Osteoblast (primary cell): ENCODE measurements at regions not wholly inside any gene's neighbourhood (a gene's known extent, or its start where the extent isn't known, plus 50 kb on each side); places are given as distances from the start of the nearest gene placed in this dataset.

Experiments used
- DNase-seq: peaks from one replicate; pipeline ENCODE4 v3.0.0; 2011; ENCODE audit warnings: low spot score, mixed read lengths; ENCODE audit not compliant: insufficient read length; ENCODE audit errors: missing footprints
- H2AFZ ChIP-seq: 2 replicates; pipeline ENCODE4 v1.6.0; 2011; ENCODE audit warnings: mild to moderate bottlenecking, low read length
- H3K27ac ChIP-seq: 2 replicates; pipeline ENCODE4 v1.5.1; 2011; ENCODE audit warnings: mild to moderate bottlenecking, low read depth, low read length, moderate library complexity
- H3K27me3 ChIP-seq: 2 replicates; pipeline ENCODE4 v1.6.0; 2012; ENCODE audit warnings: mild to moderate bottlenecking, control low read depth, inconsistent platforms, low read length, moderate library complexity; ENCODE audit not compliant: insufficient read depth
- H3K36me3 ChIP-seq: 2 replicates; pipeline ENCODE4 v1.5.1; 2011; ENCODE audit warnings: mild to moderate bottlenecking, low read length, control low read depth, moderate library complexity; ENCODE audit not compliant: insufficient read depth
- H3K4me1 ChIP-seq: 2 replicates; pipeline ENCODE4 v1.5.1; 2011; ENCODE audit warnings: mild to moderate bottlenecking, low read length, control low read depth, moderate library complexity; ENCODE audit not compliant: insufficient read depth
- H3K4me2 ChIP-seq: 2 replicates; pipeline ENCODE4 v1.6.0; 2011; ENCODE audit warnings: mild to moderate bottlenecking, low read length; ENCODE audit not compliant: insufficient read depth
- H3K4me3 ChIP-seq: fragments of 200-600 bp; sonication (generic); 3 replicates; pipeline ENCODE4 v1.5.1; 2012; ENCODE audit warnings: mild to moderate bottlenecking, low read length, inconsistent platforms; ENCODE audit not compliant: insufficient read depth
- H3K79me2 ChIP-seq: 2 replicates; pipeline ENCODE4 v1.6.0; 2012; ENCODE audit warnings: mild to moderate bottlenecking, low read length, control low read depth, inconsistent platforms; ENCODE audit not compliant: insufficient read depth
- H3K9me3 ChIP-seq: 2 replicates; pipeline ENCODE4 v1.5.1; 2011; ENCODE audit warnings: low read depth, low read length, control low read depth
- H4K20me1 ChIP-seq: 2 replicates; pipeline ENCODE4 v1.6.0; 2012; ENCODE audit warnings: mild to moderate bottlenecking, low read length, control low read depth; ENCODE audit not compliant: insufficient read depth
- CTCF ChIP-seq: IDR thresholded peaks from 2 replicates; pipeline ENCODE4 v1.5.1; 2011; ENCODE audit warnings: mild to moderate bottlenecking, low read depth, low read length, moderate library complexity; ENCODE audit errors: extremely low read depth

GRCh38 chr7:155138204-155138603, 68.1 kb downstream of the HTR5A start:
- Histone ChIP-seq H3K27ac (no peak overlapping the region), H3K36me3 (no peaks in the 10 kb centered on the region), H3K79me2 (no peaks in the 10 kb centered on the region), H3K9me3 (no peaks in the 10 kb centered on the region), H4K20me1 (no peaks in the 10 kb centered on the region), H3K27me3 (no peaks in the 10 kb centered on the region), H3K4me1 (no peaks in the 10 kb centered on the region), H2AFZ (no peak overlapping the region), H3K4me3 (no peak overlapping the region), H3K4me2 (no peak overlapping the region)
- TF ChIP-seq CTCF = no peak
- DNase-seq = no peak

- Histone ChIP-seq H3K4me1 (no peaks in the 10 kb centered on the region), H3K36me3 (no peaks in the 10 kb centered on the region), H3K9me3 (no peaks in the 10 kb centered on the region), H3K27ac (no peak overlapping the region), H3K27me3 (no peaks in the 10 kb centered on the region), H3K4me2 (no peak overlapping the region), H3K79me2 (no peaks in the 10 kb centered on the region), H3K4me3 (no peak overlapping the region), H2AFZ (no peak overlapping the region), H4K20me1 (no peaks in the 10 kb centered on the region)
- no peak for DNase-seq
- no peak for TF ChIP-seq CTCF
Measured at GRCh38 chr7:155141562-155141961, 71.4 kb downstream of the HTR5A start.

GRCh38 chr7:155143381-155143780, 73.3 kb downstream of the HTR5A start:
- H3K4me1 ChIP-seq = no peaks in the 10 kb centered on the region
- no peak for TF ChIP-seq CTCF

GRCh38 chr7:155144371-155144770, 74.2 kb downstream of the HTR5A start:
- H3K36me3 ChIP-seq = no peaks in the 10 kb centered on the region
- H3K9me3 ChIP-seq = no peaks in the 10 kb centered on the region
- H4K20me1 ChIP-seq = no peaks in the 10 kb centered on the region
- no peaks in the 10 kb centered on the region for H3K27me3 ChIP-seq
- H3K4me3 ChIP-seq = no peak overlapping the region
- no peak for DNase-seq
- no peaks in the 10 kb centered on the region for H3K4me1 ChIP-seq
- no peak for TF ChIP-seq CTCF
- no peaks in the 10 kb centered on the region for H3K79me2 ChIP-seq
- H2AFZ ChIP-seq = no peak overlapping the region
- no peak overlapping the region for H3K4me2 ChIP-seq
- no peak overlapping the region for H3K27ac ChIP-seq

More at GRCh38 chr7:155143381-155143780, 73.3 kb downstream of the HTR5A start:
- Histone ChIP-seq H4K20me1 (no peaks in the 10 kb centered on the region), H3K27ac (no peak overlapping the region), H3K9me3 (no peaks in the 10 kb centered on the region), H3K79me2 (no peaks in the 10 kb centered on the region), H3K4me2 (no peak overlapping the region), H3K4me3 (no peak overlapping the region), H3K27me3 (no peaks in the 10 kb centered on the region), H3K36me3 (no peaks in the 10 kb centered on the region), H2AFZ (no peak overlapping the region)
- no peak for DNase-seq
